Umbilical cord (tissue), 1 donor: ENCODE measurements at regions not wholly inside any gene's neighbourhood (a gene's known extent, or its start where the extent isn't known, plus 50 kb on each side); places are given as distances from the start of the nearest gene placed in this dataset.
"Not testable (repeated sequence)": the region's sequence is repeated elsewhere in the genome, so short reads cannot be mapped to it uniquely, and the experiment has no call there.

Experiments
- DNase-seq: peaks from one replicate; pipeline ENCODE4 v3.0.0-alpha.2; 2015; ENCODE audit warnings: low spot score

GRCh38 chr5:87103616-87104287 lies 163.9 kb upstream of the RASA1 start:
- DNase-seq = no peak

- DNase-seq = no peak
Observed at GRCh38 chr5:87105577-87105976, 162.1 kb upstream of the RASA1 start.

GRCh38 chr5:87109746-87110145 lies 157.9 kb upstream of the RASA1 start:
- no peak for DNase-seq

GRCh38 chr5:87110721-87111120 lies 157.0 kb upstream of the RASA1 start:
- no peak for DNase-seq

GRCh38 chr5:87113861-87114260 lies 153.8 kb upstream of the RASA1 start:
- no peak for DNase-seq

- DNase-seq = no peak
Observed at GRCh38 chr5:87114631-87115030, 153.1 kb upstream of the RASA1 start.

GRCh38 chr5:87115839-87116364 lies 151.8 kb upstream of the RASA1 start:
- no peak for DNase-seq

- no peak for DNase-seq
Observed at GRCh38 chr5:87116825-87117512, 150.7 kb upstream of the RASA1 start.

- no peak for DNase-seq
Observed at GRCh38 chr5:87119588-87119987, 148.1 kb upstream of the RASA1 start.

GRCh38 chr5:87120518-87121303 lies 147.0 kb upstream of the RASA1 start:
- DNase-seq = peak; percentile 28

GRCh38 chr5:87121304-87122150 lies 146.2 kb upstream of the RASA1 start:
- DNase-seq = peak; percentile 6

GRCh38 chr5:87122151-87122977 lies 145.3 kb upstream of the RASA1 start:
- no peak for DNase-seq

GRCh38 chr5:87125766-87126165 lies 141.9 kb upstream of the RASA1 start:
- DNase-seq = no peak

- DNase-seq = no peak
Observed at GRCh38 chr5:87126869-87127268, 140.8 kb upstream of the RASA1 start.

GRCh38 chr5:87127426-87127825 lies 140.3 kb upstream of the RASA1 start:
- DNase-seq = no peak

- no peak for DNase-seq
Observed at GRCh38 chr5:87127956-87128687, 139.6 kb upstream of the RASA1 start.

- no peak for DNase-seq
Observed at GRCh38 chr5:87129046-87129445, 138.6 kb upstream of the RASA1 start.

GRCh38 chr5:87132696-87133095 lies 135.0 kb upstream of the RASA1 start:
- no peak for DNase-seq

- DNase-seq = not testable (repeated sequence)
Observed at GRCh38 chr5:87134513-87134912, 133.2 kb upstream of the RASA1 start.

GRCh38 chr5:87136096-87136495 lies 131.6 kb upstream of the RASA1 start:
- no peak for DNase-seq
